ENCODE measurements at regions not wholly inside any gene's neighbourhood (a gene's known extent, or its start where the extent isn't known, plus 50 kb on each side); places are given as distances from the start of the nearest gene placed in this dataset.

DNA sequence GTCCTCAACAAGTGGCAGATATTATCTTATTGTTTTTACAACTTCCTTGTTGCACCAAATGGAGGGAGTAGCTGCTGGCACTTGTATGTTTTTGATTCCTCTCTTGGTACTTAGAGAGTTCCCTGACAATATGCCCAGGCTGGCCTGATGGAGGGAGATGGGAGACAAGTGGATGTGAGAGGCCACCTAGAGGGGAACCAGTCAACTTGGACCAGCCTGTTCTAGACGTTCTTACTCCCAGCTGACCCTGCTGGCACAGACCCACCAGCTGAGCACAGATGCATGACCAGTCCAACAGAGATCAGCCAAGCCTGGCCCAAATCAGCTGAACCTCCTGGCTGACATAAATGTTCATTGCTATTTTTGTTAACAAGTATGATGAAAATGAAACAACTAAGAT, 60.9 kb upstream of the GDNF start:
- Histone ChIP-seq H3K27ac (ENCODE audit: low read depth, low read length) (no peak overlapping the region), H3K9ac (ENCODE audit: low read length) (no peak overlapping the region), H3K36me3 (ENCODE audit: insufficient read depth, low read length) (no peaks in the 10 kb centered on the region), H3K4me1 (ENCODE audit: insufficient read depth, low read length) (peaks cover 3% of the 10 kb centered on the region), H3K4me3 (ENCODE audit: low read depth in 1 of 2, low read length in 2 of 2) (no peak overlapping the region), H3K27me3 (ENCODE audit: control insufficient read depth in 1 of 2, insufficient read depth in 2 of 2, low read length in 2 of 2) (no peaks in the 10 kb centered on the region), H3K9me3 (ENCODE audit: low read length) (no peaks in the 10 kb centered on the region)

DNA sequence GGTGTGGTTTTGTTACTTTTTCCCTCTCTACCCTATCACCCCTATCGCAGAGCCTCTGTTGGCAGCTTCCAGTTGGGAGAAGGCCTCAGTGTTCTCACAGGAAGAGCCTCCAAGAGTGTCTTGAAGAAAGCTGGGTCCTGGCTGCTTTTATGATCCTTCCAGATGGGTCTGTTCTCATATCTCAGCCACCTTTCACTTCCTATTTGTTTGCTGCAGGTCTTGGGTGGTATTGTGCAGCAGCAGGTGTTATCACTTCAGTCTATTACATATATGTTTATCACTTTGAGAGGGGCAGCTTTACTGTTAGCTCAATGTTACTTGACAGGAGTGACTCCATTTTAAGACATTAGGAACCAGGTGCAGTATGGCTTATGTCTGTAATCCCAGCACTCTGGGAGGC, 59.2 kb upstream of the GDNF start:
- no peaks in the 10 kb centered on the region for H3K9me3 ChIP-seq (ENCODE audit: low read length)
- no peaks in the 10 kb centered on the region for H3K27me3 ChIP-seq (ENCODE audit: control insufficient read depth in 1 of 2, insufficient read depth in 2 of 2, low read length in 2 of 2)
- H3K9ac ChIP-seq (ENCODE audit: low read length) = no peak overlapping the region
- H3K4me3 ChIP-seq (ENCODE audit: low read depth in 1 of 2, low read length in 2 of 2) = no peak overlapping the region
- no peak overlapping the region for H3K27ac ChIP-seq (ENCODE audit: low read depth, low read length)
- H3K4me1 ChIP-seq (ENCODE audit: insufficient read depth, low read length) = peaks cover 3% of the 10 kb centered on the region
- no peaks in the 10 kb centered on the region for H3K36me3 ChIP-seq (ENCODE audit: insufficient read depth, low read length)

DNA sequence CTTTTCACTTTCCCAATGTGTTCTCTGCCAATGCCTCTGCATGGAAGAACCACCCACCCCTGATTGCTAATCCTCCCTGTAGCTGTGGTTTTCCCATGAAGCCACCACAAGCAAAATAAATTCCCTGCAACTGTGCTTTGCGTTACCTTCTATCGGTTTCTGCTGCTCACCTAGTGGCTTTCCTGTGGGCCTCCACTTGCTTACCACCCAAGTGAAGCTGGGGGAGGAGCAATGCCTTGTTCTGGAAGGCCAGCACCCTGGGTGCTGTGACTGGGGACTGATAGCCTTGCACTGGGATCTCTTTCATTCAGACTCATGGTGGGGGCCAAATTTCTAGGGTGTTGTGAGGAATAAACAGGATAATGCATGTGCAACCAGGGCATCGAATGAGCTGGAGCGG, 56.3 kb upstream of the GDNF start:
- no peaks in the 10 kb centered on the region for H3K36me3 ChIP-seq (ENCODE audit: insufficient read depth, low read length)
- no peaks in the 10 kb centered on the region for H3K9me3 ChIP-seq (ENCODE audit: low read length)
- H3K27me3 ChIP-seq (ENCODE audit: control insufficient read depth in 1 of 2, insufficient read depth in 2 of 2, low read length in 2 of 2) = no peaks in the 10 kb centered on the region
- H3K4me3 ChIP-seq (ENCODE audit: low read depth in 1 of 2, low read length in 2 of 2) = no peak overlapping the region
- H3K9ac ChIP-seq (ENCODE audit: low read length) = no peak overlapping the region
- H3K4me1 ChIP-seq (ENCODE audit: insufficient read depth, low read length) = peaks cover 14% of the 10 kb centered on the region
- no peak overlapping the region for H3K27ac ChIP-seq (ENCODE audit: low read depth, low read length)

DNA sequence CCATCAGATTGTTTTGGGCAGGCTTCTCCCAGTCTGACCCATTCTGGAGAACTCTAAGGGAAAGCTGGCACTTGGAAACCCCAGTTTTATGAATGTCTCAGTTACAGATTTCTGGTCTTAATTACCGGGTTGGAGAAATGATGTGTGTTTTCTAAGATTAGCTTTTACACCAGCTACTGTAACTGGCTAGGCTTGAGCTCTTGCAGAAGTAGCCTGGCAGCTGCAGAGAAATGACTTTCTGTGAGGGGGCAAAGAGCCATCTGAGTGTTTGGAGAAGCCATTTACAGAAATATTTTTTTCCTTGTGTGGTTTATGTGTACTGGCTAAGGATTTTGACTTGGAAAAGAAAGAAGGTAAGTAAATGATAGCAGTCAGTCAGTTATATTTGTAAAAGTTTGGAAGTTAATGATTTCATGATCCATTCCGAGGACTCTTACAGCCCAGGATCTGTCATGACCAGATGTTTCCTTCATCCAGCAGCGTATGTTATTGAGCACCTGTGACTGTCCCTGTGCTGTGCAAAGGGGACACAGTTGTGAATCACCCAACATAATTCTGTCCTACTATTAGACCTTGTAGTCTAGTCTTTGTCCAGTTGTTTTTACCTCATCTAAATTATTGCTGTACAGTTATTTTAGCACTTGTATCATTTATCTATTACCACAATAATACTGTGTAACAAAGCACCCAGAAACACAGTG, 53.7 kb upstream of the GDNF start:
- Histone ChIP-seq H3K9ac (ENCODE audit: low read length) (no peak overlapping the region), H3K27me3 (ENCODE audit: control insufficient read depth in 1 of 2, insufficient read depth in 2 of 2, low read length in 2 of 2) (no peaks in the 10 kb centered on the region), H3K9me3 (ENCODE audit: low read length) (no peaks in the 10 kb centered on the region), H3K27ac (ENCODE audit: low read depth, low read length) (no peak overlapping the region), H3K4me3 (ENCODE audit: low read depth in 1 of 2, low read length in 2 of 2) (no peak overlapping the region), H3K36me3 (ENCODE audit: insufficient read depth, low read length) (no peaks in the 10 kb centered on the region), H3K4me1 (ENCODE audit: insufficient read depth, low read length) (peaks cover 11% of the 10 kb centered on the region)

- Histone ChIP-seq H3K27ac (ENCODE audit: low read depth, low read length) (no peak overlapping the region), H3K4me1 (ENCODE audit: insufficient read depth, low read length) (peaks cover 11% of the 10 kb centered on the region), H3K9ac (ENCODE audit: low read length) (no peak overlapping the region), H3K9me3 (ENCODE audit: low read length) (no peaks in the 10 kb centered on the region), H3K27me3 (ENCODE audit: control insufficient read depth in 1 of 2, insufficient read depth in 2 of 2, low read length in 2 of 2) (no peaks in the 10 kb centered on the region), H3K4me3 (ENCODE audit: low read depth in 1 of 2, low read length in 2 of 2) (no peak overlapping the region), H3K36me3 (ENCODE audit: insufficient read depth, low read length) (no peaks in the 10 kb centered on the region)
These were observed 52.7 kb upstream of the GDNF start for GRCh38 chr5:37892586-37892985.

DNA sequence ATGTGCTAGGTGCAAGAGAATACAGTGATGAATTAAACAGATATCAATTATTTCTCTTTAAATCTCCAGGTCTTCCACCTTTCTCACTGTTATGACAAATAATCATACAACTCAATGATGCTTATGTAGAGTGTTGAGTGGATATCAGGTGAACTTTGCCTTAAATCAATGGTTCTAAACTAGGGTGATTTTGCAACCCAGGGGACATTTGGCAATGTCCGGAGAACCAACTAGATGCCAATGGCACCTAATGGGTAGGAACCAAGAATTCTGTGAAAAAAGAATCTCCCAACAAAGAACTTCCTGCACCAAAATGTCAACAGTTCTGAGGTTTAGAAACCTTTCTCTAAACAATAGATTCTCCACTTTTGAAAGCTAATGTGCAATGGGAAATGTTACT, 52.0 kb upstream of the GDNF start:
- H3K9me3 ChIP-seq (ENCODE audit: low read length) = no peaks in the 10 kb centered on the region
- no peak overlapping the region for H3K27ac ChIP-seq (ENCODE audit: low read depth, low read length)
- no peak overlapping the region for H3K9ac ChIP-seq (ENCODE audit: low read length)
- H3K27me3 ChIP-seq (ENCODE audit: control insufficient read depth in 1 of 2, insufficient read depth in 2 of 2, low read length in 2 of 2) = no peaks in the 10 kb centered on the region
- no peak overlapping the region for H3K4me3 ChIP-seq (ENCODE audit: low read depth in 1 of 2, low read length in 2 of 2)
- H3K4me1 ChIP-seq (ENCODE audit: insufficient read depth, low read length) = peaks cover 13% of the 10 kb centered on the region
- no peaks in the 10 kb centered on the region for H3K36me3 ChIP-seq (ENCODE audit: insufficient read depth, low read length)

DNA sequence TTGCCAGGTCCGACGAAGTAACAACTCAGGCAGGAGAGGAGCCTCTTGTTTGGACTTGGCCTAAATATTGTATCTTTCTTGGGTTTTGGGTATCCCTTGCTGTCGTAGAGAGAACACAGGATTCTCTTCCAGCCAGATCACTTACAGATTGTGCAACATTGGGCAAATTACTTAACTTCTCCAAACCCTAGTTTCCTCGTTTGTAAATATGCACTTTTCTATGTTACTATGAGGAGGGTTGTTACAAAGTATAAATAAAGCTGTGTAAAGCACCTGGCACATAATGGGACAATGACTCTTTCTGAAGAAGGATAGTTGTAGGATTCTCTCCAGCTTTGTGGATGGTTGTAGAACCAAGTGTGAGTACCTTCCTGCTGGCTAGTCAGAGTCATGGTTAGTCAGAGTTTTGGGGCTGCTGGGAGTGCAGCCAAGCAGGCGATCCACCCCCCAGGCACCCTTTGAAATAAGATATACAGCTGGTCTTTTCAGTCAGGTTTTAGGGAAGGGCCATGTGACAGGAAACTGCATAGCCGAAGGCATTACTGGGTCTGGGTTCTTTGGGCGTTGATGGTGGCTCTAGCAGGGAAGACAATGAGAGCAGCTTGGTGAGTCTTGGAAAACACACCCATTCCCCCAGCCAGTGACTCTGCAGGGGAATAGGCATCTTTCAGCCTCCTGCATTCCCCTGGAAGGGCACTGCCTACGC, 49.9 kb upstream of the GDNF start:
- H3K27ac ChIP-seq (ENCODE audit: low read depth, low read length) = no peak overlapping the region
- no peak overlapping the region for H3K9ac ChIP-seq (ENCODE audit: low read length)
- H3K4me1 ChIP-seq (ENCODE audit: insufficient read depth, low read length) = peaks cover 21% of the 10 kb centered on the region
- H3K27me3 ChIP-seq (ENCODE audit: control insufficient read depth in 1 of 2, insufficient read depth in 2 of 2, low read length in 2 of 2) = no peaks in the 10 kb centered on the region
- H3K36me3 ChIP-seq (ENCODE audit: insufficient read depth, low read length) = no peaks in the 10 kb centered on the region
- H3K9me3 ChIP-seq (ENCODE audit: low read length) = no peaks in the 10 kb centered on the region
- no peak overlapping the region for H3K4me3 ChIP-seq (ENCODE audit: low read depth in 1 of 2, low read length in 2 of 2)

All from muscle layer of colon (tissue), 2 donors.